GM12891 (cell line): ENCODE measurements at regions not wholly inside any gene's neighbourhood (a gene's known extent, or its start where the extent isn't known, plus 50 kb on each side); places are given as distances from the start of the nearest gene placed in this dataset.

Experiments
- DNase-seq: peaks from one replicate; pipeline ENCODE4 v3.0.0; 2011; ENCODE audit warnings: low spot score; ENCODE audit not compliant: insufficient read length
- FAIRE-seq: peaks from 2 replicates; lab custom pipeline; 2011; peaks lifted over from hg19 to GRCh38; lab: Jason Lieb, UNC
- PAX5 ChIP-seq: IDR thresholded peaks from 2 replicates; pipeline ENCODE4 v1.6.1; 2011; ENCODE audit warnings: low read length, moderate library complexity, mild to moderate bottlenecking; ENCODE audit not compliant: insufficient read depth, severe bottlenecking
- POLR2A ChIP-seq: IDR thresholded peaks from 2 replicates; pipeline ENCODE4 v1.6.1; 2011; ENCODE audit warnings: low read depth, low read length, control low read depth
- POLR2AphosphoS5 ChIP-seq: IDR thresholded peaks from 2 replicates; pipeline ENCODE4 v1.6.1; 2011; ENCODE audit warnings: low read depth, low read length, control low read depth
- POU2F2 ChIP-seq: IDR thresholded peaks from 2 replicates; pipeline ENCODE4 v1.6.1; 2011; ENCODE audit warnings: low read depth, mild to moderate bottlenecking, control low read depth, low read length, moderate library complexity
- SPI1 ChIP-seq: IDR thresholded peaks from 2 replicates; pipeline ENCODE4 v1.6.1; 2011; ENCODE audit warnings: low read depth, low read length, control low read depth
- TAF1 ChIP-seq: IDR thresholded peaks from 2 replicates; pipeline ENCODE4 v1.6.1; 2011; ENCODE audit warnings: low read depth, low read length, control low read depth

GRCh38 chr15:31175484-31175883, 74.0 kb upstream of the TRPM1 start:
- DNase-seq: no peak
- TF ChIP-seq POLR2AphosphoS5: no peak
- peak; percentile 23 for FAIRE-seq

GRCh38 chr15:31177951-31178350, 76.4 kb upstream of the TRPM1 start:
- no peak for DNase-seq
- TF ChIP-seq POLR2AphosphoS5: no peak
- no peak for TF ChIP-seq TAF1
- no peak for TF ChIP-seq PAX5
- no peak for TF ChIP-seq SPI1
- TF ChIP-seq POLR2A: no peak
- TF ChIP-seq POU2F2: no peak
- FAIRE-seq: no peak

GRCh38 chr15:31178705-31179104, 77.2 kb upstream of the TRPM1 start:
- no peak for FAIRE-seq
- no peak for DNase-seq
- no peak for TF ChIP-seq POU2F2
- TF ChIP-seq POLR2A: no peak
- no peak for TF ChIP-seq SPI1
- TF ChIP-seq TAF1: no peak
- TF ChIP-seq PAX5: no peak

- DNase-seq (no peak), FAIRE-seq (no peak)
- TF ChIP-seq POU2F2 (no peak), TAF1 (no peak), POLR2AphosphoS5 (no peak), SPI1 (no peak), PAX5 (no peak), POLR2A (no peak)
Observed at GRCh38 chr15:31179693-31180092, 78.2 kb upstream of the TRPM1 start.

- FAIRE-seq (no peak), DNase-seq (no peak)
- TF ChIP-seq SPI1 (no peak), POU2F2 (no peak), PAX5 (no peak), TAF1 (no peak), POLR2AphosphoS5 (no peak), POLR2A (no peak)
Observed at GRCh38 chr15:31193291-31193690, 91.8 kb upstream of the TRPM1 start.

- DNase-seq (no peak), FAIRE-seq (no peak)
- no peak for TF ChIP-seq PAX5
- no peak for TF ChIP-seq POLR2AphosphoS5
- no peak for TF ChIP-seq SPI1
- no peak for TF ChIP-seq POU2F2
- no peak for TF ChIP-seq TAF1
- no peak for TF ChIP-seq POLR2A
Observed at GRCh38 chr15:31195871-31196270, 94.3 kb upstream of the TRPM1 start.

GRCh38 chr15:31197497-31198414, 96.2 kb upstream of the TRPM1 start:
- peak; percentile 41 for FAIRE-seq
- DNase-seq: no peak
- TF ChIP-seq SPI1: no peak
- TF ChIP-seq POU2F2: no peak; the same call in 1 of the 2 replicates
- TF ChIP-seq POLR2AphosphoS5: no peak
- no peak for TF ChIP-seq POLR2A
- no peak for TF ChIP-seq TAF1
- no peak for TF ChIP-seq PAX5

- FAIRE-seq: peak; percentile 74
- TF ChIP-seq POU2F2: no peak
- no peak for TF ChIP-seq SPI1
- no peak for TF ChIP-seq POLR2AphosphoS5
- TF ChIP-seq PAX5: no peak
- no peak for TF ChIP-seq TAF1
- TF ChIP-seq POLR2A: no peak
- peak; percentile 56 for DNase-seq
Observed at GRCh38 chr15:31200735-31201151, 99.2 kb upstream of the TRPM1 start.

- TF ChIP-seq POLR2A: no peak
- no peak for TF ChIP-seq POU2F2
- no peak for TF ChIP-seq POLR2AphosphoS5
- no peak for TF ChIP-seq TAF1
- no peak for TF ChIP-seq SPI1
- no peak for TF ChIP-seq PAX5
- DNase-seq: no peak
- FAIRE-seq: no peak
Observed at GRCh38 chr15:31202953-31203352, 101.4 kb upstream of the TRPM1 start.

- DNase-seq (no peak), FAIRE-seq (no peak)
- TF ChIP-seq POLR2AphosphoS5 (no peak), POLR2A (no peak), POU2F2 (no peak), TAF1 (no peak), SPI1 (no peak), PAX5 (no peak)
Observed at GRCh38 chr15:31203999-31204398, 102.5 kb upstream of the TRPM1 start.
